Astrocyte (in vitro differentiated cells and primary cell): ENCODE measurements at regions not wholly inside any gene's neighbourhood (a gene's known extent, or its start where the extent isn't known, plus 50 kb on each side); places are given as distances from the start of the nearest gene placed in this dataset.

Experiments used
- EZH2 ChIP-seq: IDR thresholded peaks from 2 replicates; pipeline ENCODE4 v1.6.1; 2012; ENCODE audit warnings: mild to moderate bottlenecking, low read length, inconsistent platforms; ENCODE audit not compliant: insufficient read depth
- TF ChIP-seq, protein P1 (sequence below): IDR thresholded peaks from 2 replicates; pipeline ENCODE4 v1.5.1; 2011; ENCODE audit warnings: low read depth, mild to moderate bottlenecking, inconsistent platforms, low read length, moderate library complexity; ENCODE audit not compliant: insufficient read depth

- TF ChIP-seq, protein P1, sequence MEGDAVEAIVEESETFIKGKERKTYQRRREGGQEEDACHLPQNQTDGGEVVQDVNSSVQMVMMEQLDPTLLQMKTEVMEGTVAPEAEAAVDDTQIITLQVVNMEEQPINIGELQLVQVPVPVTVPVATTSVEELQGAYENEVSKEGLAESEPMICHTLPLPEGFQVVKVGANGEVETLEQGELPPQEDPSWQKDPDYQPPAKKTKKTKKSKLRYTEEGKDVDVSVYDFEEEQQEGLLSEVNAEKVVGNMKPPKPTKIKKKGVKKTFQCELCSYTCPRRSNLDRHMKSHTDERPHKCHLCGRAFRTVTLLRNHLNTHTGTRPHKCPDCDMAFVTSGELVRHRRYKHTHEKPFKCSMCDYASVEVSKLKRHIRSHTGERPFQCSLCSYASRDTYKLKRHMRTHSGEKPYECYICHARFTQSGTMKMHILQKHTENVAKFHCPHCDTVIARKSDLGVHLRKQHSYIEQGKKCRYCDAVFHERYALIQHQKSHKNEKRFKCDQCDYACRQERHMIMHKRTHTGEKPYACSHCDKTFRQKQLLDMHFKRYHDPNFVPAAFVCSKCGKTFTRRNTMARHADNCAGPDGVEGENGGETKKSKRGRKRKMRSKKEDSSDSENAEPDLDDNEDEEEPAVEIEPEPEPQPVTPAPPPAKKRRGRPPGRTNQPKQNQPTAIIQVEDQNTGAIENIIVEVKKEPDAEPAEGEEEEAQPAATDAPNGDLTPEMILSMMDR, result no peak
- no peak for TF ChIP-seq EZH2
Measured at GRCh38 chr2:176687944-176688343, 418.7 kb downstream of the MTX2 start.
